ENCODE measurements at regions not wholly inside any gene's neighbourhood (a gene's known extent, or its start where the extent isn't known, plus 50 kb on each side); places are given as distances from the start of the nearest gene placed in this dataset.

DNA sequence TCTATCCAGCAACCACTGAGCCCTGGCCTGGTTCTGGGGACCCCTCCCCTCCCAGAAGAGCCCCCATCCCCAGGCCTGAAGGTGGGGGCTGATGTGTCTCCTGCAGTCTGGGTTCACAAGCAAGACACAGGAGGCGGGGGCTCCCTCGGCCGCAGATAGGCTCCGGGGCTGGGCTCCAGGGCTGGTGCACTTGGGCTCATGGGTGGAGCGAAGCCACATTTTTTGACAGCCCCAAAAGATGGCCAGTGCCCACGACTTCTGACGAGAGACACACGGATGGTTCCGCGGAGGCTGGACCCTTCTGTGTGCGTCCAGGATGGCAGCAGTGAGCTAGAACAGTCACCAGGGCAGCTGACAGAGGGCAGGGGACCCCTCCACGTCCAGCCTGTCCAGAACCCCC, 57.1 kb upstream of the GATA5 start:
- CTCF ChIA-PET = no interaction called here
- POLR2A ChIA-PET = no interaction called here
- no peak for DNase-seq (ENCODE audit: low read depth, low spot score)
- TF ChIP-seq, protein P1, sequence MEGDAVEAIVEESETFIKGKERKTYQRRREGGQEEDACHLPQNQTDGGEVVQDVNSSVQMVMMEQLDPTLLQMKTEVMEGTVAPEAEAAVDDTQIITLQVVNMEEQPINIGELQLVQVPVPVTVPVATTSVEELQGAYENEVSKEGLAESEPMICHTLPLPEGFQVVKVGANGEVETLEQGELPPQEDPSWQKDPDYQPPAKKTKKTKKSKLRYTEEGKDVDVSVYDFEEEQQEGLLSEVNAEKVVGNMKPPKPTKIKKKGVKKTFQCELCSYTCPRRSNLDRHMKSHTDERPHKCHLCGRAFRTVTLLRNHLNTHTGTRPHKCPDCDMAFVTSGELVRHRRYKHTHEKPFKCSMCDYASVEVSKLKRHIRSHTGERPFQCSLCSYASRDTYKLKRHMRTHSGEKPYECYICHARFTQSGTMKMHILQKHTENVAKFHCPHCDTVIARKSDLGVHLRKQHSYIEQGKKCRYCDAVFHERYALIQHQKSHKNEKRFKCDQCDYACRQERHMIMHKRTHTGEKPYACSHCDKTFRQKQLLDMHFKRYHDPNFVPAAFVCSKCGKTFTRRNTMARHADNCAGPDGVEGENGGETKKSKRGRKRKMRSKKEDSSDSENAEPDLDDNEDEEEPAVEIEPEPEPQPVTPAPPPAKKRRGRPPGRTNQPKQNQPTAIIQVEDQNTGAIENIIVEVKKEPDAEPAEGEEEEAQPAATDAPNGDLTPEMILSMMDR (IDR thresholded peaks at IDR 0.05; ENCODE audit: insufficient read depth, low read length, missing control alignments) = no peak
- H3K4me3 ChIP-seq (ENCODE audit: low read depth, low read length) = no peak overlapping the region

DNA sequence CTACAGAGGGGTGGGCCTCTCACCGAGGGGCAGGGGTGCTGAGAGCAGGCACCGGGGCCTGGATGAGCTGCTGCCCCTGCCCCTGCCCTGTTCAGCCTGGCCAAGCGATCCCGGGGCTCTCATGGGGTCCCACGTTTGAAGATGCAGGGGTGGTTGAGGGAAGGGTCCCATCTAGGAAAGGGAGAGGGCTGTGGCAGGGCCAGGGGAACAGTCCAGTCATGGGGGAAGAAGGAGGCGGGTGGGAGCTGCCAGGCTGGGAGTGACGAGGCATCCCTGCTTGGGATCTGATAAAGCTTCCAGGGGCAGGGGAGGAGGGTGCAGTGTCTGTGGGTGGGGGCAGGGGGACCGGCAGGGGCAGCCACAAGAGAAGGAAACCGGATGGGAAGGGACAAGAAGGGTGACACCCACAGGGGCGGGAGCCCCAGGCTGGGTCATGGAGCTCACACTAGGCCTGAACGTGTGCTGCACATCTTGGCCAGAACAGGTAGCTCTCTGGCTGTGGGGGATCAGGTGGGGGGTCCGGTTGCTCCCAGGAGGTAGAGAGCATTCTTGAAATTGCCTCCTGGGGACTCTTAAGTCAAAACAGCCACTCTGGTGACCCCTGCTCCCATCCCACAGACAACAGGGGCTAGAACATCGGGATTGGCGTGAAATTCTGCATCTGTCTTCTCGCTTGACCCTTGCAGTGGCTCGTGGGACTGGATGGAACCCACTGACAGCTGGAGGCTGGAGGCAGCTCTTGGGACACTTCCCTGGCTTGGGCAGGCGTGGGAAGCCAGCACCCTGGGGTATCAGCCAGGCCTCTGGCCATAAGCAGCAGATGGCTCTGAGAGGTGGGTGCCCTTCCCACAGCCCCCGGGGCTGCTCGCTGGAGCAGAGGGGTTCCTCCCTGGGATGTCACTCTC, 58.0 kb upstream of the GATA5 start:
- no peak for DNase-seq (ENCODE audit: low read depth, low spot score)
- POLR2A ChIA-PET = interaction anchor here (0.6 kb wide), 1 partner anchor 67 kb away, joined by 3 read pairs; no protein-coding TSS in a partner anchor
- TF ChIP-seq, protein P1 (IDR thresholded peaks at IDR 0.05; ENCODE audit: insufficient read depth, low read length, missing control alignments) = no peak
- CTCF ChIA-PET = no interaction called here
- no peak overlapping the region for H3K4me3 ChIP-seq (ENCODE audit: low read depth, low read length)

DNA sequence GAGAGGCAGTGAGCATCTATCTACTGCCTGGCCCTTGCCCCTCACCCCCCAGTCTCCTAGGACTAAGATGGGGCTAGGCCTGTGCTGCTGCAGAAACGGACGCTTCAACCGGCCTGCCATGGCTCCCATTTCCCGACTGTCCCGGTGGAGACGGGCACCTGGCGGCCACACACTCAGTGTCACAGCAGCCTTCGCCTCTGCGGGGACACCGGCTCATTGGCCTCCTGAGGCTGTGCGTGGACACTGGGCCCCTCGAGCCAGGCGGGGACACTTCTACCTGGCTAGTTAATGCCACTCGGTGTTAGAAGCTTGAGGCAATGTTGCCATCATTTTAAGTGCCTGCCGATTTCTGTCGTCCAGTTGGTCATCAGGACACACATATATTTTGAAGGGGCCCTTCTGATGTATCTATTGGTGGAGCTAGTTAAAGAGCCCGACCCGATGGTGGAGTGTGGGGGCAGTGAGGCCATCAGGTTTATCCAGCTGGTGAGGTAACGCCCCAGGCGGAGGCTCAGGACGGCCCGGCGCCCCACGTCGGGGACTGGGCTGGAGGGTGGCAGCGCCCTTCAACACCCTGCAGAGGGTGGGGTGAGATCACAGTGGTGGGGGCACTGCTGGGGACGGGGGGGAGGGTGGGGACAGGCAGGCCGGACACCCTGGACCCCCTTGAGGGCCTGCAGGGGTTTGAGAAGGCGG, 58.9 kb upstream of the GATA5 start:
- POLR2A ChIA-PET = no interaction called here
- CTCF ChIA-PET = no interaction called here
- no peak overlapping the region for H3K4me3 ChIP-seq (ENCODE audit: low read depth, low read length)
- TF ChIP-seq, protein P1 (IDR thresholded peaks at IDR 0.05; ENCODE audit: insufficient read depth, low read length, missing control alignments) = no peak
- DNase-seq (ENCODE audit: low read depth, low spot score) = no peak

DNA sequence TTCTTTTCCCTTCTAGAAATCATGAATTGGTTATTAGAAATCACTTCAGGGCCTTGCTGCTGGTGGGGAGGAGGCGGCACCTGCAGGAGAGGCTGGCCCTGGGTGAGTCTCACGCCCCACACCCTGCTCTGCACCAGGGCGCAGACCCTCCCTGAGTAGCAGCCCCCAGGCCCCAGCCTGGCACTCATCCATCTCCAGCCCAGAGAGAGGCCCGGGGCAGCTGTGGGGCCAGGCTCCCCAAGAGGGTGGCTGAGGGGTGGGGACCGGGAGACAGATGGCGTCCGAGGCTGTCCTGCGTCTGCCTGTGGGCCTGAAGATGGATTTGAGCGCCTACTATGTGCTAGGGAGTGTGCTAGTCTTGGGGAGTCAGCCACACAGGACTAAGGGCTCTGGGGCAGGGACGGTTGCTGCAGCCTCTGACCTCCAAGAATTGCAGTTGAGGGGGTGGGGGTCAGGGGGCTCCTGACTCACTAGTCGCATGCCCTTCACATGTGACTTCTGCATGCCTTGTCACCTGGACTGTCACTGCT, 59.6 kb upstream of the GATA5 start:
- ChIA-PET CTCF (no interaction called here), POLR2A (no interaction called here)

DNA sequence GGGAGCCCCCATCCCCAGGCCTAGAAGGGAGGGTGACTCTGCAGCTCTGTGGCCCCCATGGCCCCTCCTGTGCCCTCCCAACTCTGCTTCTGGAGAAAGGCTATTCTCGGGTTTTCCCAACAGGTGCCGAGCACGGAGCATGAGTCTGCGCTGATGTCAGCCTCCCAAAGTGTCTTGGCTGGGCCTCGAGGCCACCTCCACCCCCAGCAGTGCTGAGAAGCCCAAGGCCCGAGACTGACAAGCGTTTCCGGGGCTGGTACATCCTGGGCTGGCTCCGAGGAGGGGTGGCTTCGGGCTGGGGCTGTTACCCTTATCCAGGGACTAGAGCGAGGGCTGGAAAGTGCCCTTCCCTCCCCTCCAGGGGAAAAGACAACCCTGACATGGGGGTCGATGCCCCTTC, 60.2 kb upstream of the GATA5 start:
- CTCF ChIA-PET = no interaction called here

More for the DNA sequence above, 59.6 kb upstream of the GATA5 start:
- H3K4me3 ChIP-seq (ENCODE audit: low read depth, low read length) = no peak overlapping the region
- TF ChIP-seq, protein P1 (IDR thresholded peaks at IDR 0.05; ENCODE audit: insufficient read depth, low read length, missing control alignments) = no peak
- DNase-seq (ENCODE audit: low read depth, low spot score) = no peak

More for the DNA sequence above, 60.2 kb upstream of the GATA5 start:
- TF ChIP-seq, protein P1 (IDR thresholded peaks at IDR 0.05; ENCODE audit: insufficient read depth, low read length, missing control alignments) = no peak
- H3K4me3 ChIP-seq (ENCODE audit: low read depth, low read length) = no peak overlapping the region
- POLR2A ChIA-PET = no interaction called here
- no peak for DNase-seq (ENCODE audit: low read depth, low spot score)

Data from AG04449 (cell line).